COR-L47 (cell line): ENCODE measurements at regions not wholly inside any gene's neighbourhood (a gene's known extent, or its start where the extent isn't known, plus 50 kb on each side); places are given as distances from the start of the nearest gene placed in this dataset.
"Not testable (repeated sequence)": the region's sequence is repeated elsewhere in the genome, so short reads cannot be mapped to it uniquely, and the experiment has no call there.

Experiments used
- DNase-seq: peaks from one replicate; lab custom pipeline; 2025; lab: John Stamatoyannopoulos, UW

DNA sequence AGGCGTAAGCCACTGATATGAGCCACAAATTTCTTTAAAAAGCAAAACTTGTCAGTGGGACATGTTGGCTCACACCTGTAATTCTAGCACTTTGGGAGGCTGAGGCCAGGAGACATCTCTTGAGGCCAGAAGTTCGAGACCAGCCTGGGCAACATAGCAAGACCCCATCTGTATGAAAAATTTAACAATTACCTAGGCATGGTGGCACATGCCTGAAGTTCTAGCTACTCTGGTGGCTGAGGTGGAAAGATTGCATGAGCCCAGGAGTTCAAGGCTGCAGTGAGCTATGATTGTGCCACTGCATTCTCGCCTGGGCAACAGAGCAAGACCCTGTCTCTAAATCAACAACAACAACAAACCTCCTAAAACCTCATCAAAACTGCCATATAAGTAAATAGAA is 147.6 kb upstream of the BARHL2 start:
- no peak for DNase-seq

DNA sequence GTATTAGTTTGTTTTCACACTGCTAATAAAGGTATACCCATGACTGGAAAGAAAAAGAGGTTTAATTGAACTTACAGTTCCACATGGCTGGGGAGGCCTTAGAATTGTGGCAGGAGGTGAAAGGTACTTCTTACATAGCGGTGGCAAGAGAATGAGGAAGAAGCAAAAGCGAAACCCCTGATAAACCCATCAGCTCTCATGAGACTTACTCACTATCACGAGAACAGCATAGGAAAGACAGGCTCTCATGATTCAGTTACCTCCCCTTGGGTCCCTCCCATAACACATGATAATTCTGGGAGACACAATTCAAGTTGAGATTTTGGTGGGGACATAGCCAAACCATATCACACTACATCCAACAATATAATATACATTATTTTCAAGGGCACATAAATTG is 145.7 kb upstream of the BARHL2 start:
- DNase-seq = no peak

- not testable (repeated sequence) for DNase-seq
Observed at GRCh38 chr1:90861421-90861820, 144.3 kb upstream of the BARHL2 start.

DNA sequence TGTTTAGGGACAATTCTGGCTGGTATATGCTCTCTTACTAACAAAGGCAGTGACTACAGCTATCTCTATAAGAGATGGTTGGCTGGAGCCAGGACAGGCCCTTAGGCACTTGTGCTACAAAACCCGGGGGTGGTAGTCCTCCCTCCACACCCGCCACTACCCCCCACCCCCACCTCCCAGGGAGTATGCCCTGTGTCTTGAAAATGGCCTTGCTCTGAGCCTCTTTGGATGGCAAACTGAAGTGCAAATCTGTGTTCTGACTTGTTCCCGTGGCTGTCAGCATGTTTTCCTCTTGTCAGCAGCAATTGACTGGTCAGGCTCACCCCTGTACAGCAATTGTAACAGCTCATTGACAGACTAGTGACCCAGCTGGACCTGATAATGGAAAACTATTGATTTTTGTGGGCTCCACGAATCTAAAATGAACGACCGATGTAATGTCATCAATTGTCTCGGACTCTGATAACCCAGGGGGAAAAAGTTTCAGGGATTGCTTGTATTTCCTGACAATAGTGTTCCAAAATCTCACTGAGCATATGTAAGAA is 139.4 kb upstream of the BARHL2 start:
- no peak for DNase-seq

DNA sequence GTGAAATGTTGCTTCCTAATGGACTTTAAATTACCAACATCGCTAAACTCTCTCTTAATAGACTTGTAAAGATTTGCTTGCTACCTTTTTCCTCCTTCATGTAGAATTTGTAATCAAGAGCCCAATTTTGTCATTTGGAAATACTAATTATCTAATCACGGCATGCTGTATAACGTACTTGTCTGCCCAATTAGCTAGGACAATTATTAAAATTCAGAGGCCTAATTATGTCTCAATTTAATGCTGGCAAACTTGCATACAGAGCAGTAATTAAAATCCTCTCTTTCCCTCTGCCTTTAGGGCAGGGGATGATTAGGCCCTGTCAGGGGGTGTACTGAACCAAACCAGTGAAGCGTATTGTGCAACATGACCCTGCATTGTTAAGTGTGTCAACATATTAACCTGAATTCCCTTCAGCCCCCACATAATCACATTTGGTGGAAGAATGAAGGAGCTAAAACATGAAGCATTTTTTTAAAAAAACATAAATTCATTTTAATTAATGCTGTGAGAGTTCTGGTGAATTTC is 137.4 kb upstream of the BARHL2 start:
- peak; percentile 66 for DNase-seq

DNA sequence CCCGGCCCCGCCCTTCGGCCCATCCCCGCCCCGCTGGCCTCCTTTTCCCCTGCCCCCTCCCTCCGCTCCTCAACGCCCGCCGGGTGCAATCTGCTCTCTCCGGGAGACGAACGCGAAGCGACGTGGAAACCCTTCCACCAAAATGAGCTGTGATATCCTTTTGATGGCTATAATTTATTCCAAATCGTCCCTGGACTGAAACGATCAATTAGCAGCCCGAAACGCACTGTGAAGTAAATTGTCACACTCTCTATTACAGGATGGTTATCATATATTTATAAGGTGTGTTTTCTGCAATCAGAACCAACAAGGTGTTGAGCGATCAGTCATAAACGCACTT is 134.6 kb upstream of the BARHL2 start:
- no peak for DNase-seq

DNA sequence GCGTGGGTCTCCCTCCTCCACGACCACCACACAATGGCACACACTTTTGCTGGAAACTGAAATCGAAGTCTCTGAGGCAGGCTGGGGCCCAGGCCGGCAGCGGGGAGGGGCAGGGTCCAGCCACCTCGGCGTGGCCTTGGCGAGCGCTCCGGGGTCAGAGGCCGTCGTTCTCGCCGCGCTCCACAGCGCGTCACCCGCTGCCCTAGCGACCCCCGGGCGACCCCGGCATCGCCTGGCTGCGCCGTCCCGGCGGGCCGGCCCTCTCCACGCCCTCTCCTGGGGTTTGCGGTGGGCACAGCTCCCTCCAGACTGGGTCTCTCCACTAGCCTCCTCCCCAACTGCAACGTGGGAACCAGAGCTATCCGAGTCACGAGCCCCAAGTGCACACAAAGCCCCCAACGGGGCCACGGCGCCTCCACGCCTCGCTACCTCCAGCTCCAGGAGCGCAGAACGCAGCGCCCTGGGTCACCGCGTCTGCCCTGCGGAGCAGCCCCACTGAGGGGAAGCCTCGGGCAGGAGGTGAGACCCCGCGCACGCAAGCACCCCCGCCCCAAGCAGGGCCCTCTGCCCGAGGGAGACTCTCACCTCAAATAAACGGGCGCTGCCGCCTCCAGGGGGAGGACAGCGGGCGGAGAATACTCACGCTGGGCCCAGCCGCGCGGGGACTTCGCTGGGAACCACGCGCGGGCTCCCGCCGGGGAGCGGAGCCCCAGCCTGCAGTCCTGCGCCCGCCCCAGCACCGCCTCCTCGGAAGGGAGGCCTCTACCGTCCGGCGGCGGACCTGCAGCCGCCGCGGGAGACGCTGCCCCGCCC is 134.0 kb upstream of the BARHL2 start:
- peak; percentile 68 for DNase-seq

DNA sequence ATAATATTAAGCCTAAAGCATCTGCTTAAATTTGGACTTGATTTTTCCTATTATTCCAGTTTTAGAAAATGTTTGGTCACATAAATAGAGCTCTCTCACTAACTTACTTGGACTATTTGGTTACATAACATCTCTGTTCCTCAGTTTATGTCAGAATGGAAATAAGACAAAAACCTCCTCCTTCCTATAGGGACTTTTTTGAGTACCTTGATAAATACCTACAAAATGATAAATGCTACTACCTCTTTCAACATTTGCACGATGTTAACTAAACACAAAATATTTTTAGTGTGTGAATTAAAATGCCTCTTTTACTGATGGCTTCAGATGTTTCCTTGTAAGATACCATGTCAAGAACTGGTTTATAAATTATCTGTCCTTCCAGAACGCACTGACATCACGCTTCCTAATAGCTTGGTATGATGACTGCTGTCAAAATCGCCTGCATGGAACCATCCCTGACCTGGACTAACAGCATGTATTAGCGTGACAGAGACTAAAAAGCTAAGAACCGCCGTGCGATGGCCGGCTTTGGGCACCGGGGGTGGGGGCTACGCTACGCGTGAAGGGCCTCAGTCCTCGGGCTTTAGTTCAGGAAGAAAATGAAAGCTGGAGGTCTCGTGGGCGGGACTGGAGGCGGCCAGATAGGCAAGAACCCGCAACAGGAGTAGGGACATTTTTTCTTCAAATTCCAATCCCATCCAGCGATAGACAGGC is 133.2 kb upstream of the BARHL2 start:
- no peak for DNase-seq

DNA sequence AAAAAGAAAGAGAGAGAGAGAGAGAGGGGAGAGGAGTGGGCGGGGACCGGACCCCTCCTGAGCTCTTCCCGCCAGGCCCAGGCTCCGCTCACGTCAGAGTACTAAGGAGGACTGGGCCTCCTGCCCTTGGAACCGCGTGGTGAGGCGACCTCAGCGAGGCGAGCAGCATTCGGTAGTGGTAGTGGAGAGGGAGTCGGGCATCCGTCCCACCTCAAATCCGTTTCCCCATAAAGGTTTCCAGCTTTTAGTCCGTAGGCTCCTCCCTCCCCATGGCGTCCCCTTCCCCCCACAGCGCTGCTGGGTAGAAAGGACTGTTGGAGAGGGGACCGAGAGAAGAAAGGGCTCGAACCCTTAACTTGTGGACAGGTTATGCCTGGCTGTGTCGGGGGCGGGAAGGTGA is 124.4 kb upstream of the BARHL2 start:
- DNase-seq = no peak

- DNase-seq = no peak
Observed at GRCh38 chr1:90840352-90840751, 123.2 kb upstream of the BARHL2 start.

GRCh38 chr1:90839323-90839722 is 122.2 kb upstream of the BARHL2 start:
- DNase-seq = no peak

GRCh38 chr1:90838720-90839119 is 121.6 kb upstream of the BARHL2 start:
- no peak for DNase-seq

DNA sequence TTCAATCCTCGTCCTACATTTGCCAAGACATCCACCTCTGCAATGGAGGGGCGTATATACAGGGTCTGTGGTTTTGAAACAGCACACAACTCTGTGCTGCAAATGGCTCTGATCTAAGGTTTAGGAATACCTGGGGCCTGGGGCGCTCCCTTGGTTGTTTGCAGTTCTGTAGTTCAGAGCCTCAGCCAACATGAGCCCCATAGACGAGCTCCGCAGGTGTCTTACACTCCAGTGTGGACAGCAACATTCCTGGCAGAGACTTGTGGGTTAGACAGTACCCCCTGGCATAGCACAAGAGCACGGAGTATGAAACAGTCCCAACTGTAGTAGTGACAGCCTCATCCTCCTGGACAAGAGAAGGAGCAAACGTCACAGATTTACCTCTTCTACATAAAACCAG is 120.3 kb upstream of the BARHL2 start:
- DNase-seq = no peak

DNA sequence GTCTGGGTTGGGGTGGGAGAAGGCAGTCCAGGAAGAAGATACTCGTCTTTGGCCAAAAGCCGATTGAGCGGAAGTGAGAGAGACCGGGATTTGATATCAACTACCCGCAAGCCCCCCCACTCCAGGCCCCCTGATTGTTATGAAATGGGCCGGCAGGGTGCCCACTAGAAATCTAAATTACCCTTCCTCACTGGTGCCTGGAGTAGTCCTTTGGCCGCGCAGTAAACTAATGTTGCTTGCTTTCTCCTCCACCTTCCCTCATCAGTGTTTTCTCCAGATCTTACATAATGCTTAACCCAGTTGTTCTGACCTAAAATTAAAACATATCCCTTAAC is 119.2 kb upstream of the BARHL2 start:
- no peak for DNase-seq

GRCh38 chr1:90835661-90836344 is 118.7 kb upstream of the BARHL2 start:
- DNase-seq = no peak

- peak; percentile 22 for DNase-seq
Observed at GRCh38 chr1:90834886-90835660, 118.0 kb upstream of the BARHL2 start.

DNA sequence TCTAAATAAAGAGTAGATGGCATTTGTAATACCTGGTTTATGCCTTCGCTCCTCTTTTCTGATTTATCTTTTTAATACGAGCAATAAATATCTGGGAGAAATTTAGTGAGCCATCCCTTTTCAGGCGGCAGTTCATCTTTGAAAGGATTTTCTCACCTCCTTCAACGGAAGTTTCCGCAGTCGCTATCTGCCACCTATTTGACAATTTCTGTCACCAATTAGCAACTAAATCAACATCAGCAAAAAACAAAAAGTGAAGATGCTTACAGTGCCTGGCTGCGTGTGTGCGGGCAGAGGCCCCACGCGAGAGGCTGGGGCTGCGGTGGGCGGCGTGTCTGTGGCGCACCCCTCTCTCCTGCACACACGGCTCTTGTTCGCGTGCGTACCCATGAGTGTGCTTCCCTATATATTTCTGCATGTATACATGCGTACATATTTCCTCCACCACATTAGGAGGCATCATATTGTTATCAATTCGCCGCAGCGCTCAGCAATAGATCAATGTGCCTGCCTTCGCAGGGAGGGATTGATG is 117.3 kb upstream of the BARHL2 start:
- DNase-seq = no peak

DNA sequence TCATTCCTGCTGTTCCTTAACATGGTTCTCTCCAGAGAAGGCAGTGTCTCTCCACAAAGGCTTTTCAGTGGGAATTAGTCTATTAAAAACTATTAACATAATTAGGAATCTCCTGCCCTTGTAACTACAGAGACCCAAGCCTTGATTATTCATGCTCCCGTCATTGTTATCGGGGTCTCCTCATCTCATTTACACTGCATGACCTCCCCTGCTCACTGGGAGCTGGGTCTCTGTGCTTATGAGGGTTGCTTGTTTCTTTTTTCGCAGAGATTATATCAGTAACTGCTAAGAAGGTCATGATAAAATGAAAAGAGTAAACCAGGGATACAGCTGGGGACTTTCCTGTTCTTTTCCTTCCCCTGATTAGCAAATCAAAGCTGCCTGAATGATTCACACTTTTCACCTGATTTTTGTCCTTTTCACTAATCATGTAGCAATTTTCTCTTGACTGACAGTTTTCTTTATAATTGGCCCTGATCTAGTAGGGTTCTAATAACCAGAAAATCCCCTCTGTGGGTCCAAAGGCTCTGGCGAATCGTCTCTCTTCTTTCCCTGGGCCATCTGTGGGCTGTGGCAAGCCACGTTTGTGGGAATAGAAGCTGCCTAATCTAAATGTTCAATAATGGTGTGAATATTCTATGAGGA is 116.5 kb upstream of the BARHL2 start:
- DNase-seq = no peak

DNA sequence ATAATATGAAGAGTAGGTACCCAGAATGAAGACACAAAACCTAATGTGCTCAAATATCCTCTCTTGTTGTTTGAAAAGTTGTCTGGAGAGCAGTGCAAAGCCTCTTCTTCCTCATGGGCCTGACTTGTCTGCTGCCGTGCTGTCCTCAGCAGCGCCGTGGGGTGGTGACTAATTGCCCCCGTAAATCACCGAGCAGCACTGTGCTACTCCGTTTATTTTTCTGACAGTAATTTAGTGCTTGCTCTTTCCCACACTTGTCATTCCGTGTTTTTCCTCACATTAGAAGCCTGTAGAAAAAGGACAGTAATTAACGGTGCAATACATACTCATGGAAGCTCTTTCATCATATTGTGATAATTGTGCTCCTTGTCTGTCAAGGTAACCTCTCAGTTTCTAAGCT is 114.8 kb upstream of the BARHL2 start:
- peak; percentile 22 for DNase-seq

- DNase-seq = no peak
Observed at GRCh38 chr1:90826834-90827233, 109.7 kb upstream of the BARHL2 start.

DNA sequence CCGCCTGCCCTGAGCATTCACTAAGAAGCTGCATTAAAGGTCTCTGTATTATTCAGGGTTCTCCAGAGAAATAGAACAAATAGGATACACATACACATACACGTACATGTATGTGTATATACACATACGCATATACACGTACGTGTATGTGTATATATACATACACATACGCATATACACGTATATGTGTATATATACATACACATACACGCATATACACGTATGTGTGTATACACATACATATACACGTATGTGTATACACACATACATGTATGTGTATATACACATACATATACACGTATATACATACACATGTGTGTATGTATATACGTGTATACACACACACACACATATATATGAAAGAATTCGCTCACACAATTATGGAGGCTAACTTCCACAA is 108.9 kb upstream of the BARHL2 start:
- DNase-seq = no peak
